ENCODE measurements at regions not wholly inside any gene's neighbourhood (a gene's known extent, or its start where the extent isn't known, plus 50 kb on each side); places are given as distances from the start of the nearest gene placed in this dataset.

GRCh38 chr17:62194401-62194800 is 129.3 kb upstream of the MED13 start:
- TF ChIP-seq ZFX (IDR thresholded peaks at IDR 0.05; ENCODE audit: borderline replicate concordance) (no peak), CTCF (IDR thresholded peaks at IDR 0.05) (no peak)
- no peak overlapping the region for H3K27ac ChIP-seq

GRCh38 chr17:62193249-62193648 is 128.2 kb upstream of the MED13 start:
- H3K27ac ChIP-seq: no peak overlapping the region
- TF ChIP-seq ZFX (IDR thresholded peaks at IDR 0.05; ENCODE audit: borderline replicate concordance) (no peak), CTCF (IDR thresholded peaks at IDR 0.05) (no peak)

GRCh38 chr17:62191390-62192361 is 126.6 kb upstream of the MED13 start:
- H3K27ac ChIP-seq: no peak overlapping the region
- TF ChIP-seq ZFX (IDR thresholded peaks at IDR 0.05; ENCODE audit: borderline replicate concordance): no peak
- TF ChIP-seq CTCF (IDR thresholded peaks at IDR 0.05): no peak

DNA sequence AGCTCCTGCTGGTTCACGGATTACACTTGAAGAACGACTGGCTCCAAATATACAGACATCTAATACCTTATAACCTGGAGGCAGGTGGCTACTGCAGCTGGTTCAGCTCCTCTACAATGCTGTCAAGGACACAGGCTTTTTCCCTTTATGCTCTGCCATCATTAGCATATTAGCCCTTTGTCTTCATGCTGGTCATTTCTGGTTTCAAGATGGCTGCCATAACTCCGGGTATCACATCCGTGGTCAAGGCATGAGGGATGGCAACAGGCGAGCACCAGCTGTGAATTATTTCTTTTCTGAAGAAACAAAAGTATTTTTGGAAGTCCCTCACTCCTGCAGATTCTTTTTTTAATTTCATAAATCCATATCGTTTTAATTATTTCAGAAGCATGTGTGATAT is 124.3 kb upstream of the MED13 start:
- peak overlapping the region; percentile 84 for H3K27ac ChIP-seq
- TF ChIP-seq ZFX (IDR thresholded peaks at IDR 0.05; ENCODE audit: borderline replicate concordance) (no peak), CTCF (IDR thresholded peaks at IDR 0.05) (no peak)

GRCh38 chr17:62188713-62189112 is 123.6 kb upstream of the MED13 start:
- TF ChIP-seq CTCF (IDR thresholded peaks at IDR 0.05): no peak
- TF ChIP-seq ZFX (IDR thresholded peaks at IDR 0.05; ENCODE audit: borderline replicate concordance): no peak
- H3K27ac ChIP-seq: peak overlapping the region; percentile 84

DNA sequence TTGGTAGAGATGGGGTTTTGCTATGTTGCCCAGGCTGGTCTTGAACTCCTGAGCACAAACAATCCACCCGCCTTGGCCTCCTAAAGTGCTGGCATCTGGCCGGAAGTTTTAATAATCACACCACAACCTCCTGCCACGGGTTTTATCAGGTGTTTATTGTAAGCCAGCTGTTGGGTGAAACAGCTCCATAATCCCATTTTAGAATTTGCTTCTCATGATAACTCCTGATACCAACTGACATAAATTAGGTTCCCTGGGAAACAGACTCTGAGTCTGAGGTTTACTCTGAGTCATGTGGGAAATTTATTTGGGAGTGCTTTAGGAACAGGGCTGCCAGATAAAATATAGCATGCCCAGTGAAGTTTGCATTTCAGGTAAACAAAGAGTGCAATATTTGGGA is 122.6 kb upstream of the MED13 start:
- peak overlapping the region; percentile 84 for H3K27ac ChIP-seq
- no peak for TF ChIP-seq ZFX (IDR thresholded peaks at IDR 0.05; ENCODE audit: borderline replicate concordance)
- no peak for TF ChIP-seq CTCF (IDR thresholded peaks at IDR 0.05)

DNA sequence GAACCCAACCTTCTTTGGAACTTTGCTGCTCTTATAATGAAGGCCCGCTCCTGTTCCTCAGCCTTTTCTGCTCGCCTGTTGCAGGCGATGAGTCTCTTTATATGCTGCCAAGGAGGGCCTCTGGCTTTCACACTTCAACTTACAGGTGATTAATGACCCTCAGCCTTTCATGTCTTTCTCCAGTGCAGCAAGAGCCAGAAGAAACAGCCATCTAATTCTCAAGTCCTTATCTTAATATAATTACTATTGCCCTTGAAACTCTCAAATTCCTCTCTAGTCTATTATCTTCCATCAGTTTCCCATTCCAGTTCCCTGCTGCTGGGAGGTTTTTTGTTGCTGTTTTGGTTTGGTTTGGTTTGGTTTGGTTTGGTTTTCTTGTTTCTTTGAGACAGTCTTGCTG is 121.8 kb upstream of the MED13 start:
- H3K27ac ChIP-seq: no peak overlapping the region
- TF ChIP-seq ZFX (IDR thresholded peaks at IDR 0.05; ENCODE audit: borderline replicate concordance) (no peak), CTCF (IDR thresholded peaks at IDR 0.05) (no peak)
